ENCODE measurements at regions not wholly inside any gene's neighbourhood (a gene's known extent, or its start where the extent isn't known, plus 50 kb on each side); places are given as distances from the start of the nearest gene placed in this dataset.

DNA sequence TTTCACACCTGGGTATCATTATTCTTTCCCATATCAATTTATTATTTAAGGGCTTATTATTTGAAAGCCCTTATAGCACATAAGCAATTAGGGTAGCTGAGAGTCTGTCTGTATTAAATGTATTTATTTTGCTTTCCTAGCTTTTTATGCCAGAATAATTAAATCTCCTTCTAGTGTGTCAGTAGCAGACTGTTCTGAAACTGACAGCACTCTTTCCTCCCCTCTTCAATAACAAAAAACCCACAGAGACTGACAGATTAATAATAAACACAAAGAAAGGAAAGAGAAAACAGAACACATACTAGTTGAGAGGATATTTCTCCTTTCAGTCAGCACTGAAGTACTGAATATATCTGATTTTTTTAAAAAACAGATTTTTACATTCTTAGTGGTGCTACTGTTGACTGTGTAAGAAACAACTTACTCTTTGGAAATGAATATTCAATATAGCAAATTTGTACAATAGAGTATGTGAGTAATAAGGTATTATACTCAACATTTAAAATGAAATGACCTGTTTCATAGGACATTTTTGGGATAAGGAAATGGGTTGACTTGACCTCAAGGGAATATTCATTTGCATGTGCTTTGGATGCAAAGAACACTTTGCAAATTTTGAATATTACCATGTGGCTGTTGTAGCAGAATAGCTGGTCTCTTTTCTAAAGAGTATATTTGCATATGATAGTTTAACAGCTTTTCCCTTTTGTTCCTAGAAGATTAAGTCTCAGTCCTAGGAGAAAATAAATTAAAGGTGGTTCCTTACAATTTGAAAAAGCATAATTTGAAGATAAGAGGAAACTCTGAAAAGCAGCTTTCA, 208.3 kb downstream of the SPATA31D1 start:
- TF ChIP-seq, protein P1, sequence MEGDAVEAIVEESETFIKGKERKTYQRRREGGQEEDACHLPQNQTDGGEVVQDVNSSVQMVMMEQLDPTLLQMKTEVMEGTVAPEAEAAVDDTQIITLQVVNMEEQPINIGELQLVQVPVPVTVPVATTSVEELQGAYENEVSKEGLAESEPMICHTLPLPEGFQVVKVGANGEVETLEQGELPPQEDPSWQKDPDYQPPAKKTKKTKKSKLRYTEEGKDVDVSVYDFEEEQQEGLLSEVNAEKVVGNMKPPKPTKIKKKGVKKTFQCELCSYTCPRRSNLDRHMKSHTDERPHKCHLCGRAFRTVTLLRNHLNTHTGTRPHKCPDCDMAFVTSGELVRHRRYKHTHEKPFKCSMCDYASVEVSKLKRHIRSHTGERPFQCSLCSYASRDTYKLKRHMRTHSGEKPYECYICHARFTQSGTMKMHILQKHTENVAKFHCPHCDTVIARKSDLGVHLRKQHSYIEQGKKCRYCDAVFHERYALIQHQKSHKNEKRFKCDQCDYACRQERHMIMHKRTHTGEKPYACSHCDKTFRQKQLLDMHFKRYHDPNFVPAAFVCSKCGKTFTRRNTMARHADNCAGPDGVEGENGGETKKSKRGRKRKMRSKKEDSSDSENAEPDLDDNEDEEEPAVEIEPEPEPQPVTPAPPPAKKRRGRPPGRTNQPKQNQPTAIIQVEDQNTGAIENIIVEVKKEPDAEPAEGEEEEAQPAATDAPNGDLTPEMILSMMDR (IDR thresholded peaks at IDR 0.05; ENCODE audit: poor library complexity, severe bottlenecking), result no peak
- H3K27ac ChIP-seq (ENCODE audit: poor library complexity, severe bottlenecking), result no peak overlapping the region
- no peaks in the 10 kb centered on the region for H3K27me3 ChIP-seq (ENCODE audit: insufficient read depth, poor library complexity, severe bottlenecking)
- ATAC-seq (ENCODE audit: low read depth) (no peak), DNase-seq (ENCODE audit: low spot score) (no peak)
- no peaks in the 10 kb centered on the region for H3K36me3 ChIP-seq (ENCODE audit: low read depth)
- H3K4me3 ChIP-seq (ENCODE audit: severe bottlenecking), result no peak overlapping the region
- H3K4me1 ChIP-seq (ENCODE audit: insufficient read depth, poor library complexity, severe bottlenecking), result no peaks in the 10 kb centered on the region
- H3K9me3 ChIP-seq (ENCODE audit: severe bottlenecking), result no peaks in the 10 kb centered on the region

DNA sequence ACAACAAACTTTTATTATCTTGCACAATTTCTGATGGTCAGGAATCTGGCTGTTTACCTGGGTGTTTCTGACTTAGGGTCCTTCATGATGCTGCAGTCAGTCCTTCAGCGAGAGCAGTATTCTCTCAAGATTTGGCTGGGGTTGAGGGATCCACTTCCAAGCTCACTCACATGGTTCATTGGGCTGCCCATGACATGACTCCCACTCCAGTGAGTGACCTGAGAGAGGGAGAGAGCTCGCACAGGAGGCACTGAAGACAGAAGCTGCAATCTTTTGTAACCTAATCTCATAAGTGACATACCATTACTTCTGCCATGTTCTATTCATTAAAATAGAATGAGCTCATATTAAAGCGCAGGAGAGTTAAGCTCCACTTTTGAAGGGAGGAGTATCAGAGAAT, 212.6 kb downstream of the SPATA31D1 start:
- TF ChIP-seq, protein P1 (IDR thresholded peaks at IDR 0.05; ENCODE audit: poor library complexity, severe bottlenecking), result no peak
- no peaks in the 10 kb centered on the region for H3K36me3 ChIP-seq (ENCODE audit: low read depth)
- H3K9me3 ChIP-seq (ENCODE audit: severe bottlenecking), result no peaks in the 10 kb centered on the region
- H3K27ac ChIP-seq (ENCODE audit: poor library complexity, severe bottlenecking), result no peak overlapping the region
- DNase-seq (ENCODE audit: low spot score), result no peak
- no peak for ATAC-seq (ENCODE audit: low read depth)
- H3K27me3 ChIP-seq (ENCODE audit: insufficient read depth, poor library complexity, severe bottlenecking), result no peaks in the 10 kb centered on the region
- no peak overlapping the region for H3K4me3 ChIP-seq (ENCODE audit: severe bottlenecking)
- peaks cover 3% of the 10 kb centered on the region for H3K4me1 ChIP-seq (ENCODE audit: insufficient read depth, poor library complexity, severe bottlenecking)

DNA sequence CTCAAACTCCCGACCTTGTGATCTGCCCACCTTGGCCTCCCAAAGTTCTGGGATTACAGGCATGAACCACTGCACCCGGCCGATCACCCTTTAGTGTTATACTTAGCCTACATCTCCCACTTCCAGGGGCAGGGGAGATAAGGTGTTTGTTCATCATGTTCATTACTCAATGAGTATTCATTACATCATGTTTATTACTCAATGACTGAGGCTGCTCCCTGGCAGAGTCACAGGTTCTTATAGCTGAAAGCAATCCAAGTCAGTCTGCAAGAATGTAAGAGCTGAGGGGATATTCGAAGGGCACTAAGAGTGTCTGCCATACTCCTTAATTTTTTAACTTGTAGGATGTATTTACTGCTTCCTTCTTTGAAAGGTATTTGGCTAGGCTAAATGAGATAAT, 214.2 kb downstream of the SPATA31D1 start:
- H3K36me3 ChIP-seq (ENCODE audit: low read depth), result no peaks in the 10 kb centered on the region
- no peak overlapping the region for H3K4me3 ChIP-seq (ENCODE audit: severe bottlenecking)
- no peaks in the 10 kb centered on the region for H3K27me3 ChIP-seq (ENCODE audit: insufficient read depth, poor library complexity, severe bottlenecking)
- peak; percentile 88 for ATAC-seq (ENCODE audit: low read depth)
- no peak overlapping the region for H3K27ac ChIP-seq (ENCODE audit: poor library complexity, severe bottlenecking)
- TF ChIP-seq, protein P1 (IDR thresholded peaks at IDR 0.05; ENCODE audit: poor library complexity, severe bottlenecking), result no peak
- DNase-seq (ENCODE audit: low spot score), result no peak
- peaks cover 3% of the 10 kb centered on the region for H3K4me1 ChIP-seq (ENCODE audit: insufficient read depth, poor library complexity, severe bottlenecking)
- H3K9me3 ChIP-seq (ENCODE audit: severe bottlenecking), result no peaks in the 10 kb centered on the region

DNA sequence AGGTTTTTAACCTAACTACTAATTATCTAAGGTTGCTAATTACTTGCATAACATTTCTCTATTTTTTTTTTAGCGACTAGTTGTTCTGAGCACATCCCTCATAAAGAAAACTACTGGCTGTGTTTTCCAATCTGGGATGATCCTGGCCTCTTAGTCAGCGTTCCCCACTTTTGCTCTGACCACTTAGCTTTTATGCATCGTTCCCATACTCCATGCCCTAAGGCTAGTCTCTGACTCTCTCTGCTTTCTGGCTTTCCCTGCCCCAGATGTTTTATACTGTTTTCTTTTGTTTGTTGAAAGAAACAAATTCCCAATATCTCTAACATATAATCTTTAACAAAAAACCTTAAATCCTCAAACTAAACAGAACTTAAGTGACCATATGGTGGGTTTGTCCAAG, 217.9 kb downstream of the SPATA31D1 start:
- no peak for ATAC-seq (ENCODE audit: low read depth)
- H3K36me3 ChIP-seq (ENCODE audit: low read depth), result no peaks in the 10 kb centered on the region
- TF ChIP-seq, protein P1 (IDR thresholded peaks at IDR 0.05; ENCODE audit: poor library complexity, severe bottlenecking), result no peak
- peaks cover 3% of the 10 kb centered on the region for H3K4me1 ChIP-seq (ENCODE audit: insufficient read depth, poor library complexity, severe bottlenecking)
- no peak for DNase-seq (ENCODE audit: low spot score)
- no peak overlapping the region for H3K4me3 ChIP-seq (ENCODE audit: severe bottlenecking)
- H3K27ac ChIP-seq (ENCODE audit: poor library complexity, severe bottlenecking), result no peak overlapping the region
- H3K9me3 ChIP-seq (ENCODE audit: severe bottlenecking), result no peaks in the 10 kb centered on the region
- no peaks in the 10 kb centered on the region for H3K27me3 ChIP-seq (ENCODE audit: insufficient read depth, poor library complexity, severe bottlenecking)

DNA sequence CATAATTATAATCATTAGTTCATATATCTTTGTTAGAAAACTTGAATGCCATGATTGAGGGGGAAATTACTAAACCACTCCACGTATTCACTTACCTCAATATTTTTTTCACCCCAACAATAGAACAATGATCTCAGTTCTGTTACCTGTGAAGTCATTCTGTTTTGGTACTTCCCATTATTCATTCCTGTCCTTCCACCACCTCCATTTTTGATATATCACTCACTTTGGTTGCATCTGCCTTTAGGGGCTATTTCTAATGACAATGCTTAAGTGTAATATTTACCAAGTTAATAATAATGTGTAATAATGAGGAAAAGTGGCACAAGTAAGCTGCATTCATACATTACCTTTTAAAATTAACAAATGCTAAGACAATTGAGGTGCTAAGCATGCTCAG, 218.4 kb downstream of the SPATA31D1 start:
- TF ChIP-seq, protein P1 (IDR thresholded peaks at IDR 0.05; ENCODE audit: poor library complexity, severe bottlenecking), result no peak
- no peak overlapping the region for H3K4me3 ChIP-seq (ENCODE audit: severe bottlenecking)
- no peak overlapping the region for H3K27ac ChIP-seq (ENCODE audit: poor library complexity, severe bottlenecking)
- no peak for DNase-seq (ENCODE audit: low spot score)
- H3K9me3 ChIP-seq (ENCODE audit: severe bottlenecking), result no peaks in the 10 kb centered on the region
- no peak for ATAC-seq (ENCODE audit: low read depth)
- H3K4me1 ChIP-seq (ENCODE audit: insufficient read depth, poor library complexity, severe bottlenecking), result peaks cover 3% of the 10 kb centered on the region
- H3K36me3 ChIP-seq (ENCODE audit: low read depth), result no peaks in the 10 kb centered on the region
- H3K27me3 ChIP-seq (ENCODE audit: insufficient read depth, poor library complexity, severe bottlenecking), result no peaks in the 10 kb centered on the region

Data from RWPE2 (cell line).